ENCODE measurements at regions not wholly inside any gene's neighbourhood (a gene's known extent, or its start where the extent isn't known, plus 50 kb on each side); places are given as distances from the start of the nearest gene placed in this dataset.

- intact Hi-C loops (cut with DNase I; ENCODE audit: low total_unique reads), result no loop called here
- H3K36me3 ChIP-seq, result no peaks in the 10 kb centered on the region
Observed at GRCh38 chr2:18245375-18245774, 315.1 kb downstream of the RDH14 start.

DNA sequence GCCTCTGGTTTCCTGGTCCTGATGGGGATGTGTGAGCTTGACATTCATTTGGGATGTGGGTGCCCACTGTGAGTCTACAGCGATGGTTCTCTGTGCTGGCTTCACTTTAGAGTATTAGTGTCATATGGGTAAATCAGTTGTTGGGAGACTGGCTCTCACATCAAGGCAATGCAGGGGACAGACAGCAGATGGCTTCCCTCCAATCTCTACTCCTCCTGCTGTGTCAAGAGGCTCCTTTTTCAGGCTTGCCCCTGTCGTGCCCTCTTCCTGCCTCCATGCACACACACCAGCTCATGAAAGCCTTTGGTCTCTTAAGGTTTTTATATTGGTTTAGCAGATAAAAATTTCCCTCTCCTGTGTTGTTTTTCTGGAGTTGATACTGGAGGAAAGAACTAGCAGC, 315.6 kb downstream of the RDH14 start:
- Histone ChIP-seq H3K36me3 (no peaks in the 10 kb centered on the region), H3K4me1 (no peaks in the 10 kb centered on the region), H3K4me3 (no peak overlapping the region), H3K27me3 (no peaks in the 10 kb centered on the region), H3K27ac (no peak overlapping the region), H3K9me3 (no peaks in the 10 kb centered on the region)
- no peak for DNase-seq (ENCODE audit: low spot score in 2 of 2)
- intact Hi-C loops (cut with DNase I; ENCODE audit: low total_unique reads), result no loop called here
- no peak for TF ChIP-seq POLR2AphosphoS5 (IDR thresholded peaks at IDR 0.05)
- TF ChIP-seq, protein P1, sequence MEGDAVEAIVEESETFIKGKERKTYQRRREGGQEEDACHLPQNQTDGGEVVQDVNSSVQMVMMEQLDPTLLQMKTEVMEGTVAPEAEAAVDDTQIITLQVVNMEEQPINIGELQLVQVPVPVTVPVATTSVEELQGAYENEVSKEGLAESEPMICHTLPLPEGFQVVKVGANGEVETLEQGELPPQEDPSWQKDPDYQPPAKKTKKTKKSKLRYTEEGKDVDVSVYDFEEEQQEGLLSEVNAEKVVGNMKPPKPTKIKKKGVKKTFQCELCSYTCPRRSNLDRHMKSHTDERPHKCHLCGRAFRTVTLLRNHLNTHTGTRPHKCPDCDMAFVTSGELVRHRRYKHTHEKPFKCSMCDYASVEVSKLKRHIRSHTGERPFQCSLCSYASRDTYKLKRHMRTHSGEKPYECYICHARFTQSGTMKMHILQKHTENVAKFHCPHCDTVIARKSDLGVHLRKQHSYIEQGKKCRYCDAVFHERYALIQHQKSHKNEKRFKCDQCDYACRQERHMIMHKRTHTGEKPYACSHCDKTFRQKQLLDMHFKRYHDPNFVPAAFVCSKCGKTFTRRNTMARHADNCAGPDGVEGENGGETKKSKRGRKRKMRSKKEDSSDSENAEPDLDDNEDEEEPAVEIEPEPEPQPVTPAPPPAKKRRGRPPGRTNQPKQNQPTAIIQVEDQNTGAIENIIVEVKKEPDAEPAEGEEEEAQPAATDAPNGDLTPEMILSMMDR (IDR thresholded peaks at IDR 0.05), result no peak
- TF ChIP-seq POLR2A (IDR thresholded peaks at IDR 0.05), result no peak

More at GRCh38 chr2:18245375-18245774, 315.1 kb downstream of the RDH14 start:
- no peak overlapping the region for H3K27ac ChIP-seq
- no peak overlapping the region for H3K4me3 ChIP-seq
- no peaks in the 10 kb centered on the region for H3K9me3 ChIP-seq
- H3K27me3 ChIP-seq, result no peaks in the 10 kb centered on the region
- TF ChIP-seq POLR2AphosphoS5 (IDR thresholded peaks at IDR 0.05), result no peak
- TF ChIP-seq, protein P1 (IDR thresholded peaks at IDR 0.05), result no peak
- TF ChIP-seq POLR2A (IDR thresholded peaks at IDR 0.05), result no peak
- H3K4me1 ChIP-seq, result no peaks in the 10 kb centered on the region
- no peak for DNase-seq (ENCODE audit: low spot score in 2 of 2)

DNA sequence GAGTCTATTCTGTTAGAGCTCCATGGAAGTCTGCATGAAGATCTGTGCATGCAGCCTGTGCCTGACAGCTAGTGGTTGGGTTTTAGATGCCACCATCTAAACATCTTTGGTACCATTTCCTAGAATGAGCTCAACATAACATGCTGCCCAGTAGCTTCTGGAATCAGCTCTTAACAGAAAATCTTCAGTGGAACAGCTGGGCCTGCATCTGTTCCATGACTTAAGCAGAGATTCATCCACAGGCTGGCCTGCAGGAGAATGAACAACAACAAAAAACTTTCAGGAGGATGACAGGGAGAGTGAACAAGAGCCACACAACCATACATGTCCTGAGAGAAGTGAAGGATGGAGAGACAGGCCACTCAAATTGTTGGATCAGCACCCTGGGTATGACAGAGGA, 316.6 kb downstream of the RDH14 start:
- no peaks in the 10 kb centered on the region for H3K27me3 ChIP-seq
- no peaks in the 10 kb centered on the region for H3K36me3 ChIP-seq
- TF ChIP-seq POLR2AphosphoS5 (IDR thresholded peaks at IDR 0.05), result no peak
- TF ChIP-seq, protein P1 (IDR thresholded peaks at IDR 0.05), result no peak
- no peak for TF ChIP-seq POLR2A (IDR thresholded peaks at IDR 0.05)
- intact Hi-C loops (cut with DNase I; ENCODE audit: low total_unique reads), result no loop called here
- H3K27ac ChIP-seq, result no peak overlapping the region
- DNase-seq (ENCODE audit: low spot score in 2 of 2), result no peak
- H3K9me3 ChIP-seq, result no peaks in the 10 kb centered on the region
- no peak overlapping the region for H3K4me3 ChIP-seq
- H3K4me1 ChIP-seq, result no peaks in the 10 kb centered on the region

- Histone ChIP-seq H3K36me3 (no peaks in the 10 kb centered on the region), H3K27ac (no peak overlapping the region), H3K4me3 (no peak overlapping the region), H3K4me1 (no peaks in the 10 kb centered on the region), H3K9me3 (no peaks in the 10 kb centered on the region), H3K27me3 (no peaks in the 10 kb centered on the region)
- TF ChIP-seq POLR2A (IDR thresholded peaks at IDR 0.05) (no peak), POLR2AphosphoS5 (IDR thresholded peaks at IDR 0.05) (no peak)
- TF ChIP-seq, protein P1 (IDR thresholded peaks at IDR 0.05), result no peak
- DNase-seq (ENCODE audit: low spot score in 2 of 2), result no peak
- intact Hi-C loops (cut with DNase I; ENCODE audit: low total_unique reads), result no loop called here
Observed at GRCh38 chr2:18242716-18243115, 317.7 kb downstream of the RDH14 start.

- Histone ChIP-seq H3K27ac (no peak overlapping the region), H3K27me3 (no peaks in the 10 kb centered on the region), H3K36me3 (no peaks in the 10 kb centered on the region), H3K9me3 (no peaks in the 10 kb centered on the region), H3K4me1 (no peaks in the 10 kb centered on the region), H3K4me3 (no peak overlapping the region)
- intact Hi-C loops (cut with DNase I; ENCODE audit: low total_unique reads), result no loop called here
- TF ChIP-seq POLR2A (IDR thresholded peaks at IDR 0.05), result no peak
- TF ChIP-seq, protein P1 (IDR thresholded peaks at IDR 0.05), result no peak
- TF ChIP-seq POLR2AphosphoS5 (IDR thresholded peaks at IDR 0.05), result no peak
- DNase-seq (ENCODE audit: low spot score in 2 of 2), result no peak
Observed at GRCh38 chr2:18238209-18238608, 322.2 kb downstream of the RDH14 start.

All from breast epithelium (tissue), 4 donors.